SK-N-SH treated with all-trans-retinoic acid at 6 μM for 48 hours (cell line): ENCODE measurements at regions not wholly inside any gene's neighbourhood (a gene's known extent, or its start where the extent isn't known, plus 50 kb on each side); places are given as distances from the start of the nearest gene placed in this dataset.

Source experiments
- ATAC-seq: fragments of 200-7000 bp; cut with Tn5 transposase; 3 replicates; pipeline ENCODE4 v1.9.1; 2020; ENCODE audit warnings: mild to moderate bottlenecking, moderate library complexity
- CREB5 ChIP-seq: fragments of 250-450 bp; sonication (Bioruptor Pico); IDR thresholded peaks from 2 replicates; pipeline ENCODE4 v1.5.1; 2020; ENCODE audit warnings: low read depth, mild to moderate bottlenecking, moderate library complexity
- CSDC2 ChIP-seq: fragments of 250-450 bp; sonication (Bioruptor Pico); IDR thresholded peaks from 2 replicates; pipeline ENCODE4 v1.5.0; 2020; ENCODE audit warnings: mild to moderate bottlenecking, moderate library complexity
- ESRRG ChIP-seq: fragments of 250-450 bp; sonication (Bioruptor Pico); IDR thresholded peaks from 2 replicates; pipeline ENCODE4 v1.6.1; 2021; ENCODE audit warnings: mild to moderate bottlenecking
- ISL1 ChIP-seq: fragments of 250-450 bp; sonication (Bioruptor Pico); IDR thresholded peaks from 2 replicates; pipeline ENCODE4 v2.1.2; 2022; ENCODE audit warnings: mild to moderate bottlenecking, moderate library complexity
- OSR1 ChIP-seq: fragments of 250-450 bp; sonication (Bioruptor Pico); IDR thresholded peaks from 2 replicates; pipeline ENCODE4 v1.8.0; 2022; ENCODE audit warnings: moderate library complexity, mild to moderate bottlenecking, inconsistent platforms
- PPARA ChIP-seq: fragments of 250-450 bp; sonication (Bioruptor Pico); IDR thresholded peaks from 2 replicates; pipeline ENCODE4 v1.5.0; 2020; ENCODE audit warnings: mild to moderate bottlenecking, borderline replicate concordance
- RARB ChIP-seq: fragments of 250-450 bp; sonication (Bioruptor Pico); IDR thresholded peaks from 2 replicates; pipeline ENCODE4 v1.8.0; 2021; ENCODE audit warnings: mild to moderate bottlenecking, moderate library complexity
- SNAI2 ChIP-seq: fragments of 250-450 bp; sonication (Bioruptor Pico); IDR thresholded peaks from 2 replicates; pipeline ENCODE4 v1.5.0; 2020; ENCODE audit warnings: mild to moderate bottlenecking, moderate library complexity
- TCF4 ChIP-seq: fragments of 250-450 bp; sonication (Bioruptor Pico); IDR thresholded peaks from 2 replicates; pipeline ENCODE4 v1.8.0; 2021; ENCODE audit warnings: mild to moderate bottlenecking, moderate library complexity, borderline replicate concordance
- TOX ChIP-seq: fragments of 250-450 bp; sonication (Bioruptor Pico); IDR thresholded peaks from 2 replicates; pipeline ENCODE4 v1.8.0; 2021; ENCODE audit warnings: mild to moderate bottlenecking, moderate library complexity, borderline replicate concordance
- TSHZ2 ChIP-seq: fragments of 250-450 bp; sonication (Bioruptor Pico); IDR thresholded peaks from 2 replicates; pipeline ENCODE4 v1.5.0; 2020; ENCODE audit warnings: mild to moderate bottlenecking, moderate library complexity
- ZC3H10 ChIP-seq: fragments of 250-450 bp; sonication (Bioruptor Pico); IDR thresholded peaks from 2 replicates; pipeline ENCODE4 v1.5.1; 2021; ENCODE audit warnings: mild to moderate bottlenecking, moderate library complexity
- ZFP30 ChIP-seq: fragments of 450-650 bp; formaldehyde crosslinking; IDR thresholded peaks from 2 replicates; pipeline ENCODE4 v1.5.0; 2022; ENCODE audit warnings: mild to moderate bottlenecking, moderate library complexity
- ZNF70 ChIP-seq: fragments of 450-650 bp; formaldehyde crosslinking; IDR thresholded peaks from 2 replicates; pipeline ENCODE4 v1.5.0; 2020; ENCODE audit warnings: mild to moderate bottlenecking, moderate library complexity
- ZNF8 ChIP-seq: fragments of 450-650 bp; formaldehyde crosslinking; IDR thresholded peaks from 2 replicates; pipeline ENCODE4 v1.5.0; 2020; ENCODE audit warnings: mild to moderate bottlenecking, moderate library complexity
- TF ChIP-seq, protein P1 (sequence below): fragments of 250-450 bp; sonication (Bioruptor Pico); IDR thresholded peaks from 2 replicates; pipeline ENCODE4 v1.8.0; 2020; ENCODE audit warnings: mild to moderate bottlenecking, moderate library complexity, borderline replicate concordance
- TF ChIP-seq, protein P2 (sequence below): fragments of 250-450 bp; sonication (Bioruptor Pico); IDR thresholded peaks from 2 replicates; pipeline ENCODE4 v1.5.1; 2021; ENCODE audit warnings: mild to moderate bottlenecking, moderate library complexity

DNA sequence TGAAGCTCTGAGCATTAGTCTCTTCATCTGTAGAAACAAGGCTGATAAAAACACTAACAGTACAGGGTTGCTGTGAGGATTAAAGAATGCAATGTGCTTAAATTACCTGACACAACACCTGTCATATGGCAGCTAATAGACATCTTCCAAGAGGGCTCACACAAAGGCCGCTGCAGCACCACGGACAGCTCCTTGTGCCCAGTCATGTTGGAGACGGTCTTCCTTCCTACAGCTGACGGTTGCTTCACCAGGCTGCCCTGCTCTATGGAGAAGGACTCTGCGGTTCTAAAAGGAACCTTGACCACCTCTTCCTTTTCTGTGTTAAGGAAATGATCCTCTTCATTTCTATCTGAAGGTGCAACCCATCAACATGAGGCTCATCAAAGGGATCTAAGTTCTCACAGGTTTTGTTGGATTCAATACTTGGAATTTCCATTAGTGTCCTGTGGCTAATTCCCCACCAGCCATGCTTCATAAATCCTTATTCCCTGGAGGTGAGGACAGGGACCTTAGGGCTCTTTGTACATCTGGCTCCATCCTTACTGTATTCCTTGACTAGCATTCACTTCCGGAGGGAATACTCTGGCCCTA is 138.9 kb upstream of the CES5A start:
- peak; percentile 70; the same call in 1 of the 2 replicates for TF ChIP-seq SNAI2 (CRISPR knock-in tag)
- TF ChIP-seq, protein P1, sequence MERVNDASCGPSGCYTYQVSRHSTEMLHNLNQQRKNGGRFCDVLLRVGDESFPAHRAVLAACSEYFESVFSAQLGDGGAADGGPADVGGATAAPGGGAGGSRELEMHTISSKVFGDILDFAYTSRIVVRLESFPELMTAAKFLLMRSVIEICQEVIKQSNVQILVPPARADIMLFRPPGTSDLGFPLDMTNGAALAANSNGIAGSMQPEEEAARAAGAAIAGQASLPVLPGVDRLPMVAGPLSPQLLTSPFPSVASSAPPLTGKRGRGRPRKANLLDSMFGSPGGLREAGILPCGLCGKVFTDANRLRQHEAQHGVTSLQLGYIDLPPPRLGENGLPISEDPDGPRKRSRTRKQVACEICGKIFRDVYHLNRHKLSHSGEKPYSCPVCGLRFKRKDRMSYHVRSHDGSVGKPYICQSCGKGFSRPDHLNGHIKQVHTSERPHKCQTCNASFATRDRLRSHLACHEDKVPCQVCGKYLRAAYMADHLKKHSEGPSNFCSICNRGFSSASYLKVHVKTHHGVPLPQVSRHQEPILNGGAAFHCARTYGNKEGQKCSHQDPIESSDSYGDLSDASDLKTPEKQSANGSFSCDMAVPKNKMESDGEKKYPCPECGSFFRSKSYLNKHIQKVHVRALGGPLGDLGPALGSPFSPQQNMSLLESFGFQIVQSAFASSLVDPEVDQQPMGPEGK: no peak
- peak; percentile 77 for TF ChIP-seq TSHZ2 (CRISPR knock-in tag)
- ATAC-seq: no peak

GRCh38 chr16:56012482-56012811 is 137.3 kb upstream of the CES5A start:
- TF ChIP-seq ZC3H10: no peak
- TF ChIP-seq ZNF70 (CRISPR knock-in tag): no peak
- TF ChIP-seq, protein P1: no peak
- TF ChIP-seq TOX (CRISPR knock-in tag): no peak
- TF ChIP-seq ESRRG: no peak
- TF ChIP-seq TCF4 (CRISPR knock-in tag): no peak
- no peak for TF ChIP-seq RARB (CRISPR knock-in tag)
- no peak for TF ChIP-seq OSR1
- TF ChIP-seq SNAI2 (CRISPR knock-in tag): no peak
- TF ChIP-seq ZNF8 (CRISPR knock-in tag): no peak
- no peak for TF ChIP-seq PPARA (CRISPR knock-in tag)
- no peak for TF ChIP-seq CSDC2 (CRISPR knock-in tag)
- TF ChIP-seq ISL1 (CRISPR knock-in tag): no peak
- no peak for ATAC-seq

GRCh38 chr16:56011808-56012481 is 136.8 kb upstream of the CES5A start:
- ATAC-seq: no peak
- TF ChIP-seq TSHZ2 (CRISPR knock-in tag): no peak
- TF ChIP-seq ZNF70 (CRISPR knock-in tag): no peak
- no peak for TF ChIP-seq ESRRG
- no peak for TF ChIP-seq ZFP30 (CRISPR knock-in tag)
- TF ChIP-seq CREB5 (CRISPR knock-in tag): no peak
- TF ChIP-seq, protein P2, sequence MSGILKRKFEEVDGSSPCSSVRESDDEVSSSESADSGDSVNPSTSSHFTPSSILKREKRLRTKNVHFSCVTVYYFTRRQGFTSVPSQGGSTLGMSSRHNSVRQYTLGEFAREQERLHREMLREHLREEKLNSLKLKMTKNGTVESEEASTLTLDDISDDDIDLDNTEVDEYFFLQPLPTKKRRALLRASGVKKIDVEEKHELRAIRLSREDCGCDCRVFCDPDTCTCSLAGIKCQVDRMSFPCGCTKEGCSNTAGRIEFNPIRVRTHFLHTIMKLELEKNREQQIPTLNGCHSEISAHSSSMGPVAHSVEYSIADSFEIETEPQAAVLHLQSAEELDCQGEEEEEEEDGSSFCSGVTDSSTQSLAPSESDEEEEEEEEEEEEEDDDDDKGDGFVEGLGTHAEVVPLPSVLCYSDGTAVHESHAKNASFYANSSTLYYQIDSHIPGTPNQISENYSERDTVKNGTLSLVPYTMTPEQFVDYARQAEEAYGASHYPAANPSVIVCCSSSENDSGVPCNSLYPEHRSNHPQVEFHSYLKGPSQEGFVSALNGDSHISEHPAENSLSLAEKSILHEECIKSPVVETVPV (CRISPR knock-in tag): no peak
